ENCODE measurements at regions not wholly inside any gene's neighbourhood (a gene's known extent, or its start where the extent isn't known, plus 50 kb on each side); places are given as distances from the start of the nearest gene placed in this dataset.

DNA sequence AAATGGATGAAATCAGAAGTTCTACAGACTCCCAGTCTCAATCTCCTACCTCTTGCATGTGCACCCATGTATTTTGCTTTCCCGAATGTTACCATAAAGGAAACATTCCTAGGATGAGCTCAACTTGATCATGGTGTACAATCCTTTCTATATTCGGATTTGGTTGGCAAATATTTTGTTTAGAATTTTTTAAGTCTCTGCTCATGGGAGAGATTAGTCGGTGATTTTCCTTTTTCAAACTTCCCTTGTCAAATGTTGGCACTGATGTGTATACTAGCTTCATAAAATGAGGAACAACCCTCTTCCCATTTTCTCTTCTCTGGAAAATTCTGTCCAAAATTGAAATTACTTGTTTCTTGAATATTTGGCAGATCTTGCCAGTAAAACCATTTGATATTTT is 317.6 kb upstream of the RASGRP1 start:
- Histone ChIP-seq H4K20me1 (ENCODE audit: insufficient read depth) (no peaks in the 10 kb centered on the region), H3K27me3 (ENCODE audit: insufficient read depth, low read depth, low read length) (no peaks in the 10 kb centered on the region), H3K27ac (ENCODE audit: low read length) (no peak overlapping the region), H3K79me2 (replicated peaks; ENCODE audit: insufficient read depth, low read length) (no peaks in the 10 kb centered on the region), H3K36me3 (ENCODE audit: insufficient read depth, low read length) (no peaks in the 10 kb centered on the region), H3K9me2 (ENCODE audit: insufficient read depth, low read length) (no peaks in the 10 kb centered on the region), H3K4me3 (ENCODE audit: low read length) (no peak overlapping the region), H3K9ac (ENCODE audit: low read length) (no peak overlapping the region), H2AFZ (ENCODE audit: low read depth, low read length) (no peak overlapping the region), H3F3A (ENCODE audit: insufficient read depth, low read length, poor library complexity, severe bottlenecking) (no peaks in the 10 kb centered on the region), H3K9me3 (ENCODE audit: low read length) (no peaks in the 10 kb centered on the region), H3K4me2 (ENCODE audit: low read length) (no peak overlapping the region)
- no peak for TF ChIP-seq RAD21 (conservative IDR thresholded peaks at IDR 0.05)
- no peak for TF ChIP-seq TAF1 (IDR thresholded peaks at IDR 0.05; ENCODE audit: low read depth)
- no peak for TF ChIP-seq SMC3 (conservative IDR thresholded peaks at IDR 0.05; ENCODE audit: poor library complexity)
- TF ChIP-seq EP300 (conservative IDR thresholded peaks at IDR 0.05; ENCODE audit: poor library complexity, severe bottlenecking), result no peak
- TF ChIP-seq REST (IDR thresholded peaks at IDR 0.05; ENCODE audit: borderline replicate concordance), result no peak
- TF ChIP-seq CTCF (IDR thresholded peaks at IDR 0.05; ENCODE audit: poor library complexity, severe bottlenecking), result no peak
- TF ChIP-seq MXI1 (conservative IDR thresholded peaks at IDR 0.05; ENCODE audit: poor library complexity, severe bottlenecking), result no peak
- TF ChIP-seq POLR2AphosphoS5 (IDR thresholded peaks at IDR 0.05), result no peak
- TF ChIP-seq EZH2 (IDR thresholded peaks at IDR 0.05; ENCODE audit: borderline replicate concordance, insufficient read depth, low read length, poor library complexity, severe bottlenecking), result no peak

DNA sequence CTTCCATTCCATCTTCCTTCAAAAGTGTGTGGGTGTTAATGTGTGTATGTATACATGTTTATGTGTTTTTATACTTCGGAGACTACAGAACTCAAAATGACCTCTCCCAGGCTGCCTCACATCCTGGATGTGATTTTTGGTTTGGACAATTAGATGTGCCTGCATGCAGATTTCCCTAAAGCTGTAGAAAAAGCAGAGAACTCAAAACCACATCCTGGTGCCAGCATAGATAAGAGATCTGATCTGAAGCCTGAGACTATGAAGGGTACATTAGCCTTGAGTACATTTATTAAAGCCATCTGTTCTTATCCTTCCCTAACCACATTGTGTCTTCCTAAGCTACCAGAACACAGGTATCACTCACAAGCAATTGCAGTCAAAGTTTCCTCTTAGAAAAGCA is 319.4 kb upstream of the RASGRP1 start:
- H3F3A ChIP-seq (ENCODE audit: insufficient read depth, low read length, poor library complexity, severe bottlenecking), result no peaks in the 10 kb centered on the region
- no peaks in the 10 kb centered on the region for H3K27me3 ChIP-seq (ENCODE audit: insufficient read depth, low read depth, low read length)
- H3K9me3 ChIP-seq (ENCODE audit: low read length), result no peaks in the 10 kb centered on the region
- H3K9ac ChIP-seq (ENCODE audit: low read length), result no peak overlapping the region
- H3K4me2 ChIP-seq (ENCODE audit: low read length), result no peak overlapping the region
- TF ChIP-seq EZH2 (IDR thresholded peaks at IDR 0.05; ENCODE audit: borderline replicate concordance, insufficient read depth, low read length, poor library complexity, severe bottlenecking) (no peak), RAD21 (conservative IDR thresholded peaks at IDR 0.05) (no peak), REST (IDR thresholded peaks at IDR 0.05; ENCODE audit: borderline replicate concordance) (no peak), SMC3 (conservative IDR thresholded peaks at IDR 0.05; ENCODE audit: poor library complexity) (no peak), CTCF (IDR thresholded peaks at IDR 0.05; ENCODE audit: poor library complexity, severe bottlenecking) (no peak), EP300 (conservative IDR thresholded peaks at IDR 0.05; ENCODE audit: poor library complexity, severe bottlenecking) (no peak), POLR2AphosphoS5 (IDR thresholded peaks at IDR 0.05) (no peak), MXI1 (conservative IDR thresholded peaks at IDR 0.05; ENCODE audit: poor library complexity, severe bottlenecking) (no peak), TAF1 (IDR thresholded peaks at IDR 0.05; ENCODE audit: low read depth) (no peak)
- no peaks in the 10 kb centered on the region for H3K36me3 ChIP-seq (ENCODE audit: insufficient read depth, low read length)
- H3K27ac ChIP-seq (ENCODE audit: low read length), result no peak overlapping the region
- no peak overlapping the region for H2AFZ ChIP-seq (ENCODE audit: low read depth, low read length)
- H4K20me1 ChIP-seq (ENCODE audit: insufficient read depth), result no peaks in the 10 kb centered on the region
- no peaks in the 10 kb centered on the region for H3K9me2 ChIP-seq (ENCODE audit: insufficient read depth, low read length)
- H3K79me2 ChIP-seq (replicated peaks; ENCODE audit: insufficient read depth, low read length), result no peaks in the 10 kb centered on the region
- no peak overlapping the region for H3K4me3 ChIP-seq (ENCODE audit: low read length)
